ENCODE measurements at regions not wholly inside any gene's neighbourhood (a gene's known extent, or its start where the extent isn't known, plus 50 kb on each side); places are given as distances from the start of the nearest gene placed in this dataset.

GRCh38 chr2:71962350-71962749 lies 185.3 kb downstream of the CYP26B1 start:
- no peaks in the 10 kb centered on the region for H3K4me1 ChIP-seq (ENCODE audit: control insufficient read depth in 1 of 2, insufficient read depth in 2 of 2, low read depth in 1 of 2, low read length in 1 of 2)
- no peak for DNase-seq
- no peak overlapping the region for H3K4me3 ChIP-seq (ENCODE audit: low read depth in 2 of 2, low read length in 1 of 2)
- no peaks in the 10 kb centered on the region for H3K9me2 ChIP-seq
- no peaks in the 10 kb centered on the region for H3K79me2 ChIP-seq (ENCODE audit: insufficient read depth)
- H3K4me2 ChIP-seq = no peak overlapping the region
- no peaks in the 10 kb centered on the region; the same call in 1 of the 2 replicates for H3K27me3 ChIP-seq (ENCODE audit: insufficient read depth)
- no peaks in the 10 kb centered on the region for H4K20me1 ChIP-seq (ENCODE audit: insufficient read depth)
- POLR2A ChIA-PET = no interaction called here
- no peaks in the 10 kb centered on the region for H3F3A ChIP-seq (replicated peaks; ENCODE audit: insufficient read depth)
- TF ChIP-seq, protein P1, sequence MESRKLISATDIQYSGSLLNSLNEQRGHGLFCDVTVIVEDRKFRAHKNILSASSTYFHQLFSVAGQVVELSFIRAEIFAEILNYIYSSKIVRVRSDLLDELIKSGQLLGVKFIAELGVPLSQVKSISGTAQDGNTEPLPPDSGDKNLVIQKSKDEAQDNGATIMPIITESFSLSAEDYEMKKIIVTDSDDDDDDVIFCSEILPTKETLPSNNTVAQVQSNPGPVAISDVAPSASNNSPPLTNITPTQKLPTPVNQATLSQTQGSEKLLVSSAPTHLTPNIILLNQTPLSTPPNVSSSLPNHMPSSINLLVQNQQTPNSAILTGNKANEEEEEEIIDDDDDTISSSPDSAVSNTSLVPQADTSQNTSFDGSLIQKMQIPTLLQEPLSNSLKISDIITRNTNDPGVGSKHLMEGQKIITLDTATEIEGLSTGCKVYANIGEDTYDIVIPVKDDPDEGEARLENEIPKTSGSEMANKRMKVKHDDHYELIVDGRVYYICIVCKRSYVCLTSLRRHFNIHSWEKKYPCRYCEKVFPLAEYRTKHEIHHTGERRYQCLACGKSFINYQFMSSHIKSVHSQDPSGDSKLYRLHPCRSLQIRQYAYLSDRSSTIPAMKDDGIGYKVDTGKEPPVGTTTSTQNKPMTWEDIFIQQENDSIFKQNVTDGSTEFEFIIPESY (IDR thresholded peaks at IDR 0.05; ENCODE audit: borderline replicate concordance, low read depth) = no peak
- TF ChIP-seq FOSL2 (IDR thresholded peaks at IDR 0.05; ENCODE audit: borderline replicate concordance, low read depth) (no peak), EP300 (IDR thresholded peaks at IDR 0.05; ENCODE audit: borderline replicate concordance in 1 of 2, low read depth in 1 of 2, low read length in 1 of 2) (no peak), JUND (IDR thresholded peaks at IDR 0.05) (no peak), GATA2 (CRISPR knock-in tag; IDR thresholded peaks at IDR 0.05) (no peak), MEF2A (IDR thresholded peaks at IDR 0.05; ENCODE audit: borderline replicate concordance, low read depth) (no peak), CHD2 (IDR thresholded peaks at IDR 0.05; ENCODE audit: low read length, partially characterized antibody) (no peak), FOXM1 (IDR thresholded peaks at IDR 0.05; ENCODE audit: low read depth) (no peak), RCOR1 (IDR thresholded peaks at IDR 0.05; ENCODE audit: low read length) (no peak), SMC3 (IDR thresholded peaks at IDR 0.05; ENCODE audit: low read depth, low read length) (no peak), NFIC (IDR thresholded peaks at IDR 0.05; ENCODE audit: borderline replicate concordance) (no peak)
- TF ChIP-seq, protein P2, sequence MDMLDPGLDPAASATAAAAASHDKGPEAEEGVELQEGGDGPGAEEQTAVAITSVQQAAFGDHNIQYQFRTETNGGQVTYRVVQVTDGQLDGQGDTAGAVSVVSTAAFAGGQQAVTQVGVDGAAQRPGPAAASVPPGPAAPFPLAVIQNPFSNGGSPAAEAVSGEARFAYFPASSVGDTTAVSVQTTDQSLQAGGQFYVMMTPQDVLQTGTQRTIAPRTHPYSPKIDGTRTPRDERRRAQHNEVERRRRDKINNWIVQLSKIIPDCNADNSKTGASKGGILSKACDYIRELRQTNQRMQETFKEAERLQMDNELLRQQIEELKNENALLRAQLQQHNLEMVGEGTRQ (IDR thresholded peaks at IDR 0.05; ENCODE audit: borderline replicate concordance, low read depth, low read length) = no peak
- TF ChIP-seq, protein P3, sequence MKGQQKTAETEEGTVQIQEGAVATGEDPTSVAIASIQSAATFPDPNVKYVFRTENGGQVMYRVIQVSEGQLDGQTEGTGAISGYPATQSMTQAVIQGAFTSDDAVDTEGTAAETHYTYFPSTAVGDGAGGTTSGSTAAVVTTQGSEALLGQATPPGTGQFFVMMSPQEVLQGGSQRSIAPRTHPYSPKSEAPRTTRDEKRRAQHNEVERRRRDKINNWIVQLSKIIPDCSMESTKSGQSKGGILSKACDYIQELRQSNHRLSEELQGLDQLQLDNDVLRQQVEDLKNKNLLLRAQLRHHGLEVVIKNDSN (IDR thresholded peaks at IDR 0.05; ENCODE audit: borderline replicate concordance, low read depth) = no peak
- TF ChIP-seq, protein P4, sequence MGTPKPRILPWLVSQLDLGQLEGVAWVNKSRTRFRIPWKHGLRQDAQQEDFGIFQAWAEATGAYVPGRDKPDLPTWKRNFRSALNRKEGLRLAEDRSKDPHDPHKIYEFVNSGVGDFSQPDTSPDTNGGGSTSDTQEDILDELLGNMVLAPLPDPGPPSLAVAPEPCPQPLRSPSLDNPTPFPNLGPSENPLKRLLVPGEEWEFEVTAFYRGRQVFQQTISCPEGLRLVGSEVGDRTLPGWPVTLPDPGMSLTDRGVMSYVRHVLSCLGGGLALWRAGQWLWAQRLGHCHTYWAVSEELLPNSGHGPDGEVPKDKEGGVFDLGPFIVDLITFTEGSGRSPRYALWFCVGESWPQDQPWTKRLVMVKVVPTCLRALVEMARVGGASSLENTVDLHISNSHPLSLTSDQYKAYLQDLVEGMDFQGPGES (IDR thresholded peaks at IDR 0.05; ENCODE audit: low read depth, low read length) = no peak
- no peaks in the 10 kb centered on the region for H3K9me3 ChIP-seq
- no peaks in the 10 kb centered on the region for H3K36me3 ChIP-seq (replicated peaks in 1 of 2; ENCODE audit: control insufficient read depth in 1 of 2, insufficient read depth in 2 of 2, low read length in 1 of 2)
- no peak overlapping the region for H2AFZ ChIP-seq (ENCODE audit: low read depth)
- H3K27ac ChIP-seq (ENCODE audit: low read depth in 2 of 2, low read length in 1 of 2) = no peak overlapping the region
- CTCF ChIA-PET = interaction anchor here (2.3 kb wide), 1 partner anchor 39 kb away, joined by 8 read pairs; no protein-coding TSS in a partner anchor
- 60% methylated on average over 1 of the region's 3 CpGs for WGBS (ENCODE audit: low lambda C conversion rate)
- H3K9ac ChIP-seq = no peak overlapping the region

Data from SK-N-SH (cell line).